ENCODE measurements at regions not wholly inside any gene's neighbourhood (a gene's known extent, or its start where the extent isn't known, plus 50 kb on each side); places are given as distances from the start of the nearest gene placed in this dataset.

DNA sequence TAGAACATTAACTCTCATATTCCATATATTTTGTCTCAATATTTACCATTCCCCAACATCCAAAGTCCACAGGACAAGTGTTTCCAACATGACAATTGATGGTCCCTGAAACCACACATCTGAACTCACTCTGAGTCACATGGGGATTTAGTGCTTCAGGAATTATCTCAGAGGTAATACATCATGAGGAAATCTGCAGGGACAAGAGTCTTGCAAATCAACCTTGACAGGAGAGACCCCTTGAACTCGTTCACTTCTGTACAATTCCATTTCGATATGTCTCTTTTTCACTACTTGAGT lies 119.7 kb upstream of the ABCA1 start:
- H3K27ac ChIP-seq, result no peak overlapping the region
- H3K36me3 ChIP-seq, result no peaks in the 10 kb centered on the region
- H3K27me3 ChIP-seq, result no peaks in the 10 kb centered on the region
- no peak overlapping the region for H3K4me3 ChIP-seq
- DNase-seq (no peak), ATAC-seq (no peak)
- 43 to 74% (median 65%) methylated on average over 2 of the region's 2 CpGs for WGBS, 4 donors
- intact Hi-C loops (cut with DNase I), result loop anchor here in 1 of 10 donors (10.0 kb wide), 1 partner anchor 53 kb away; no protein-coding TSS in a partner anchor
- TF ChIP-seq, protein P1, sequence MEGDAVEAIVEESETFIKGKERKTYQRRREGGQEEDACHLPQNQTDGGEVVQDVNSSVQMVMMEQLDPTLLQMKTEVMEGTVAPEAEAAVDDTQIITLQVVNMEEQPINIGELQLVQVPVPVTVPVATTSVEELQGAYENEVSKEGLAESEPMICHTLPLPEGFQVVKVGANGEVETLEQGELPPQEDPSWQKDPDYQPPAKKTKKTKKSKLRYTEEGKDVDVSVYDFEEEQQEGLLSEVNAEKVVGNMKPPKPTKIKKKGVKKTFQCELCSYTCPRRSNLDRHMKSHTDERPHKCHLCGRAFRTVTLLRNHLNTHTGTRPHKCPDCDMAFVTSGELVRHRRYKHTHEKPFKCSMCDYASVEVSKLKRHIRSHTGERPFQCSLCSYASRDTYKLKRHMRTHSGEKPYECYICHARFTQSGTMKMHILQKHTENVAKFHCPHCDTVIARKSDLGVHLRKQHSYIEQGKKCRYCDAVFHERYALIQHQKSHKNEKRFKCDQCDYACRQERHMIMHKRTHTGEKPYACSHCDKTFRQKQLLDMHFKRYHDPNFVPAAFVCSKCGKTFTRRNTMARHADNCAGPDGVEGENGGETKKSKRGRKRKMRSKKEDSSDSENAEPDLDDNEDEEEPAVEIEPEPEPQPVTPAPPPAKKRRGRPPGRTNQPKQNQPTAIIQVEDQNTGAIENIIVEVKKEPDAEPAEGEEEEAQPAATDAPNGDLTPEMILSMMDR (IDR thresholded peaks at IDR 0.05), result no peak
- no peak for TF ChIP-seq POLR2A (IDR thresholded peaks at IDR 0.05)
- peaks cover 0 to 20% (median 3%) of the 10 kb centered on the region in 12 donors for H3K4me1 ChIP-seq
- H3K9me3 ChIP-seq, result no peaks in the 10 kb centered on the region

DNA sequence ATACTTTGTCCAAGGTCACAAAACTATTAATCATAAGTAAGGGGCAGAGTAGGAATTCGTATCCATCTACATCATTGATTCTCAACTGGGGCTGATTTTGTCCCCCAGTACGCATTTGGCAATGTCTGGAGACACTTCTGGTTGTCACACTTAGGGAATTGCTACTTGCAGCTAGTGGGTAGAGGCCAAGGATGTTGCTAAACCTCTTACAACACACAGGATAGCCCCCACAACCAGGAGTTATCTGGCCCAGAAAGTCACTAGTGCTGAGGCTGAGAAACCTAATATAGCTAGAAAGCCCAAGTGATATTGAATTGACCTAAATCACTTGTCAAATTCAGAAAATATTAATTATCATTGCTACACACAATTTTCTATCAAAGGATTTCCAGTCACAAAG lies 120.4 kb upstream of the ABCA1 start:
- WGBS, 4 donors, result 47 to 92% (median 82%) methylated on average over 2 of the region's 2 CpGs
- Histone ChIP-seq H3K4me3 (no peak overlapping the region), H3K27ac (no peak overlapping the region), H3K27me3 (no peaks in the 10 kb centered on the region), H3K9me3 (no peaks in the 10 kb centered on the region), H3K4me1 (peaks cover 0 to 20% (median 3%) of the 10 kb centered on the region in 12 donors), H3K36me3 (no peaks in the 10 kb centered on the region)
- TF ChIP-seq, protein P1 (IDR thresholded peaks at IDR 0.05), result no peak
- TF ChIP-seq POLR2A (IDR thresholded peaks at IDR 0.05), result no peak
- intact Hi-C loops (cut with DNase I), result loop anchor here in 1 of 10 donors (10.0 kb wide), 1 partner anchor 54 kb away; no protein-coding TSS in a partner anchor
- DNase-seq (no peak), ATAC-seq (no peak)

DNA sequence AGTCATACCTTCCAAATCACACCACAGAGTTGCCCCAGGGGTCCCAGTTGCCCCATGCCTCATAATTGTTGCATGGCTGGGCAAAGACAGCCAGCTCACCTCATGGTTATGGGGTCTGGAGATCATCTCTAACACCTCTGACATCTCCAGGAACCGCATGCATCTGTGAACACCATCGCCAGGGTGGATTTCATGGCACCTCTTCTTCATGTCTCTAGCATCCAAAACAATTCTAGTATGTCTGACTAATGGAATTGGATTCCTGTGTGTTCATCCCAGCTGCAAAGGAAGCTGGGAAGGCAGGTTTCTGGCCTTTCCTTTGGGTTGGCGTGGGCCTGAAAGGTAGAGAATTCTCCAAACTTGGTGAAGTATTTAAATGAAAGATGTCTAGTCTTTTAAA lies 122.3 kb upstream of the ABCA1 start:
- ATAC-seq (peak in 1 of 4 donors; percentile 24), DNase-seq (no peak)
- Histone ChIP-seq H3K4me3 (no peak overlapping the region), H3K36me3 (no peaks in the 10 kb centered on the region), H3K4me1 (peaks cover 0 to 27% (median 0%) of the 10 kb centered on the region in 12 donors), H3K27ac (no peak overlapping the region), H3K9me3 (peaks cover 0 to 5% (median 0%) of the 10 kb centered on the region in 12 donors), H3K27me3 (no peaks in the 10 kb centered on the region)
- intact Hi-C loops (cut with DNase I), result no loop called here
- 36 to 74% (median 59%) methylated on average over 3 of the region's 3 CpGs for WGBS, 4 donors
- TF ChIP-seq POLR2A (IDR thresholded peaks at IDR 0.05), result no peak
- TF ChIP-seq, protein P1 (IDR thresholded peaks at IDR 0.05), result no peak

- no peak for TF ChIP-seq POLR2A (IDR thresholded peaks at IDR 0.05)
- TF ChIP-seq, protein P1 (IDR thresholded peaks at IDR 0.05), result no peak
- H3K4me1 ChIP-seq, result peaks cover 0 to 27% (median 0%) of the 10 kb centered on the region in 12 donors
- WGBS, 4 donors, result 64 to 77% (median 76%) methylated on average over 8 of the region's 8 CpGs
- H3K27ac ChIP-seq, result peak overlapping the region in 1 of 12 donors; percentile 53
- ATAC-seq, result no peak
- intact Hi-C loops (cut with DNase I), result no loop called here
- no peaks in the 10 kb centered on the region for H3K36me3 ChIP-seq
- no peaks in the 10 kb centered on the region for H3K27me3 ChIP-seq
- DNase-seq, result no peak
- peaks cover 0 to 5% (median 0%) of the 10 kb centered on the region in 12 donors for H3K9me3 ChIP-seq
- no peak overlapping the region for H3K4me3 ChIP-seq
Measured at GRCh38 chr9:105051897-105052296, 123.9 kb upstream of the ABCA1 start.

Data from heart left ventricle (tissue), 16 donors.